Activated T-helper 1 cell treated with anti-CD3 and anti-CD28 coated beads, Interleukin-12 subunit alpha, Interleukin-12 subunit beta, Interleukin-2, Interleukin-4 antibody, amounts not matched to agents 30 ng/mL and 10 ng/mL and 1 ng/mL, durations not matched to agents 14 hours and 24 hours and 36 hours (primary cell): ENCODE measurements at regions not wholly inside any gene's neighbourhood (a gene's known extent, or its start where the extent isn't known, plus 50 kb on each side); places are given as distances from the start of the nearest gene placed in this dataset.
"Not testable (repeated sequence)": the region's sequence is repeated elsewhere in the genome, so short reads cannot be mapped to it uniquely, and the experiment has no call there.

Source experiments
- DNase-seq: peaks from one replicate; pipeline ENCODE4 v3.0.0; 2021; ENCODE audit warnings: low spot score
- H3K27ac Mint-ChIP-seq: one replicate; pipeline ENCODE4 v1.8.0; 2021; ENCODE audit warnings: mild to moderate bottlenecking, mixed read lengths
- H3K27me3 Mint-ChIP-seq: one replicate; pipeline ENCODE4 v1.8.0; 2022; ENCODE audit warnings: mild to moderate bottlenecking, moderate library complexity, mixed read lengths; ENCODE audit not compliant: insufficient read depth
- H3K36me3 Mint-ChIP-seq: one replicate; pipeline ENCODE4 v1.8.0; 2021; ENCODE audit warnings: low read depth, mixed read lengths
- H3K4me1 Mint-ChIP-seq: one replicate; pipeline ENCODE4 v1.8.0; 2021; ENCODE audit warnings: low read depth, mixed read lengths
- H3K4me3 Mint-ChIP-seq: one replicate; pipeline ENCODE4 v1.8.0; 2021; ENCODE audit warnings: mild to moderate bottlenecking, moderate library complexity, mixed read lengths
- H3K9me3 Mint-ChIP-seq: one replicate; pipeline ENCODE4 v1.8.0; 2021; ENCODE audit warnings: mixed read lengths
- intact Hi-C: fragments of 100-400 bp; cut with micrococcal nuclease; formaldehyde crosslinking; loops from one replicate; pipeline ENCODE4 v1.15.1; 2024

- no peak for DNase-seq
- Mint-ChIP-seq H3K36me3 (no peaks in the 10 kb centered on the region), H3K4me1 (no peaks in the 10 kb centered on the region), H3K27ac (no peak overlapping the region), H3K9me3 (no peaks in the 10 kb centered on the region), H3K4me3 (no peak overlapping the region), H3K27me3 (peaks cover 6% of the 10 kb centered on the region)
- intact Hi-C loops: no loop called here
Observed at GRCh38 chr2:38243186-38243880, 133.7 kb downstream of the ATL2 start.

- Mint-ChIP-seq H3K9me3 (peaks cover 4% of the 10 kb centered on the region), H3K4me1 (no peaks in the 10 kb centered on the region), H3K27ac (no peak overlapping the region), H3K36me3 (no peaks in the 10 kb centered on the region), H3K27me3 (peaks cover 11% of the 10 kb centered on the region), H3K4me3 (no peak overlapping the region)
- DNase-seq: no peak
- intact Hi-C loops: no loop called here
Observed at GRCh38 chr2:38239452-38239851, 137.6 kb downstream of the ATL2 start.

GRCh38 chr2:38238705-38239104, 138.4 kb downstream of the ATL2 start:
- H3K27ac Mint-ChIP-seq, intact Hi-C loops, H3K9me3 Mint-ChIP-seq, H3K4me3 Mint-ChIP-seq, DNase-seq, H3K4me1 Mint-ChIP-seq, H3K36me3 Mint-ChIP-seq: not testable (repeated sequence)
- peaks cover 11% of the 10 kb centered on the region for H3K27me3 Mint-ChIP-seq

GRCh38 chr2:38237311-38237710, 139.8 kb downstream of the ATL2 start:
- peaks cover 9% of the 10 kb centered on the region for H3K9me3 Mint-ChIP-seq
- H3K36me3 Mint-ChIP-seq: no peaks in the 10 kb centered on the region
- intact Hi-C loops: no loop called here
- peaks cover 19% of the 10 kb centered on the region for H3K27me3 Mint-ChIP-seq
- H3K27ac Mint-ChIP-seq: no peak overlapping the region
- H3K4me3 Mint-ChIP-seq: no peak overlapping the region
- H3K4me1 Mint-ChIP-seq: no peaks in the 10 kb centered on the region
- no peak for DNase-seq

- Mint-ChIP-seq H3K4me1 (no peaks in the 10 kb centered on the region), H3K4me3 (no peak overlapping the region), H3K36me3 (no peaks in the 10 kb centered on the region), H3K27me3 (peaks cover 26% of the 10 kb centered on the region), H3K9me3 (peaks cover 9% of the 10 kb centered on the region), H3K27ac (no peak overlapping the region)
- no peak for DNase-seq
- intact Hi-C loops: no loop called here
Observed at GRCh38 chr2:38233231-38233983, 143.7 kb downstream of the ATL2 start.

- Mint-ChIP-seq H3K27me3 (peaks cover 31% of the 10 kb centered on the region), H3K9me3 (peaks cover 9% of the 10 kb centered on the region), H3K36me3 (no peaks in the 10 kb centered on the region), H3K4me1 (no peaks in the 10 kb centered on the region), H3K4me3 (no peak overlapping the region), H3K27ac (no peak overlapping the region)
- intact Hi-C loops: no loop called here
- DNase-seq: no peak
Observed at GRCh38 chr2:38232454-38232853, 144.6 kb downstream of the ATL2 start.

GRCh38 chr2:38230756-38231155, 146.3 kb downstream of the ATL2 start:
- intact Hi-C loops: no loop called here
- Mint-ChIP-seq H3K27me3 (peaks cover 38% of the 10 kb centered on the region), H3K36me3 (no peaks in the 10 kb centered on the region), H3K4me3 (no peak overlapping the region), H3K27ac (no peak overlapping the region), H3K4me1 (no peaks in the 10 kb centered on the region), H3K9me3 (peaks cover 9% of the 10 kb centered on the region)
- no peak for DNase-seq

- DNase-seq: no peak
Observed at GRCh38 chr2:38228753-38229152, 148.3 kb downstream of the ATL2 start.

GRCh38 chr2:38224821-38225437, 149.0 kb upstream of the CYP1B1 start:
- H3K9me3 Mint-ChIP-seq: peaks cover 5% of the 10 kb centered on the region
- no peak for DNase-seq
- H3K4me1 Mint-ChIP-seq: no peaks in the 10 kb centered on the region
- no peak overlapping the region for H3K4me3 Mint-ChIP-seq
- H3K27ac Mint-ChIP-seq: no peak overlapping the region
- H3K36me3 Mint-ChIP-seq: no peaks in the 10 kb centered on the region
- peaks cover 31% of the 10 kb centered on the region for H3K27me3 Mint-ChIP-seq
- intact Hi-C loops: no loop called here

More at GRCh38 chr2:38228753-38229152, 148.3 kb downstream of the ATL2 start:
- no peaks in the 10 kb centered on the region for H3K36me3 Mint-ChIP-seq
- no peaks in the 10 kb centered on the region for H3K4me1 Mint-ChIP-seq
- no peak overlapping the region for H3K4me3 Mint-ChIP-seq
- no peaks in the 10 kb centered on the region for H3K9me3 Mint-ChIP-seq
- H3K27ac Mint-ChIP-seq: no peak overlapping the region
- peaks cover 44% of the 10 kb centered on the region for H3K27me3 Mint-ChIP-seq
- intact Hi-C loops: no loop called here

- H3K4me1 Mint-ChIP-seq: no peaks in the 10 kb centered on the region
- intact Hi-C loops: no loop called here
- H3K27me3 Mint-ChIP-seq: peaks cover 33% of the 10 kb centered on the region
- no peak overlapping the region for H3K4me3 Mint-ChIP-seq
- no peak for DNase-seq
- no peaks in the 10 kb centered on the region for H3K36me3 Mint-ChIP-seq
- H3K27ac Mint-ChIP-seq: no peak overlapping the region
- peaks cover 11% of the 10 kb centered on the region for H3K9me3 Mint-ChIP-seq
Observed at GRCh38 chr2:38224181-38224580, 148.2 kb upstream of the CYP1B1 start.

GRCh38 chr2:38223256-38223655, 147.3 kb upstream of the CYP1B1 start:
- Mint-ChIP-seq H3K4me3 (no peak overlapping the region), H3K36me3 (no peaks in the 10 kb centered on the region), H3K27me3 (peaks cover 35% of the 10 kb centered on the region), H3K9me3 (peaks cover 14% of the 10 kb centered on the region), H3K4me1 (no peaks in the 10 kb centered on the region), H3K27ac (no peak overlapping the region)
- DNase-seq: no peak
- intact Hi-C loops: no loop called here

GRCh38 chr2:38220164-38220563, 144.2 kb upstream of the CYP1B1 start:
- Mint-ChIP-seq H3K4me1 (no peaks in the 10 kb centered on the region), H3K9me3 (peaks cover 14% of the 10 kb centered on the region), H3K27me3 (peaks cover 18% of the 10 kb centered on the region), H3K27ac (no peak overlapping the region), H3K4me3 (no peak overlapping the region), H3K36me3 (no peaks in the 10 kb centered on the region)
- DNase-seq: no peak
- intact Hi-C loops: no loop called here

GRCh38 chr2:38218995-38219394, 143.0 kb upstream of the CYP1B1 start:
- H3K27ac Mint-ChIP-seq: no peak overlapping the region
- peaks cover 14% of the 10 kb centered on the region for H3K27me3 Mint-ChIP-seq
- peaks cover 6% of the 10 kb centered on the region for H3K4me1 Mint-ChIP-seq
- H3K9me3 Mint-ChIP-seq: peaks cover 14% of the 10 kb centered on the region
- H3K36me3 Mint-ChIP-seq: no peaks in the 10 kb centered on the region
- DNase-seq: no peak
- no peak overlapping the region for H3K4me3 Mint-ChIP-seq
- intact Hi-C loops: no loop called here
